ENCODE measurements at regions not wholly inside any gene's neighbourhood (a gene's known extent, or its start where the extent isn't known, plus 50 kb on each side); places are given as distances from the start of the nearest gene placed in this dataset.

DNA sequence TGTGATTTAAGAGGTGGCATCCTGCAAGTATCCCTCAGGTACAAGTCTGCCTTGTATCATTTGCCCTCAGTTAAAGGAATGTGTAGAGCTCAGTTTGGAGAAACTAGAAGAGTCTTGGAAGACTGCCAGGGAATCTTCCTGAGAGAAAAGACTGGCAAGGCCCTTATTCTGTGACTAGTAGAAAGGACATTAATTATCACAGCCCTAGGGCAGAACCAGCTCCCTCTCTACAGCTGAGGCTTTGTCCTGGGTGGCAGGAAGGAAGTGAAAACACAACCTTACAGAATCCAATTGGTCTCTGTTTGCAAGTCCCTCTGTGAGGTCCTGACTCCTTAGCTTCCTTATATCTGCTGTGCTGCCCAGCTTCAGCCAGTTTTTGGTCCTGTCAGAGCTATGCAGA lies 385.9 kb upstream of the CYRIA start:
- Histone ChIP-seq H3K9me3 (ENCODE audit: severe bottlenecking) (no peaks in the 10 kb centered on the region), H3K27me3 (ENCODE audit: insufficient read depth, low read depth, severe bottlenecking) (no peaks in the 10 kb centered on the region), H3K36me3 (no peaks in the 10 kb centered on the region), H3K27ac (no peak overlapping the region), H3K4me3 (ENCODE audit: low read depth, low read length) (no peak overlapping the region)
- TF ChIP-seq, protein P1, sequence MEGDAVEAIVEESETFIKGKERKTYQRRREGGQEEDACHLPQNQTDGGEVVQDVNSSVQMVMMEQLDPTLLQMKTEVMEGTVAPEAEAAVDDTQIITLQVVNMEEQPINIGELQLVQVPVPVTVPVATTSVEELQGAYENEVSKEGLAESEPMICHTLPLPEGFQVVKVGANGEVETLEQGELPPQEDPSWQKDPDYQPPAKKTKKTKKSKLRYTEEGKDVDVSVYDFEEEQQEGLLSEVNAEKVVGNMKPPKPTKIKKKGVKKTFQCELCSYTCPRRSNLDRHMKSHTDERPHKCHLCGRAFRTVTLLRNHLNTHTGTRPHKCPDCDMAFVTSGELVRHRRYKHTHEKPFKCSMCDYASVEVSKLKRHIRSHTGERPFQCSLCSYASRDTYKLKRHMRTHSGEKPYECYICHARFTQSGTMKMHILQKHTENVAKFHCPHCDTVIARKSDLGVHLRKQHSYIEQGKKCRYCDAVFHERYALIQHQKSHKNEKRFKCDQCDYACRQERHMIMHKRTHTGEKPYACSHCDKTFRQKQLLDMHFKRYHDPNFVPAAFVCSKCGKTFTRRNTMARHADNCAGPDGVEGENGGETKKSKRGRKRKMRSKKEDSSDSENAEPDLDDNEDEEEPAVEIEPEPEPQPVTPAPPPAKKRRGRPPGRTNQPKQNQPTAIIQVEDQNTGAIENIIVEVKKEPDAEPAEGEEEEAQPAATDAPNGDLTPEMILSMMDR (IDR thresholded peaks at IDR 0.05; ENCODE audit: low read depth, low read length), result no peak
- DNase-seq, result no peak

- Histone ChIP-seq H3K36me3 (no peaks in the 10 kb centered on the region), H3K27ac (no peak overlapping the region), H3K27me3 (ENCODE audit: insufficient read depth, low read depth, severe bottlenecking) (no peaks in the 10 kb centered on the region), H3K4me3 (ENCODE audit: low read depth, low read length) (no peak overlapping the region), H3K9me3 (ENCODE audit: severe bottlenecking) (no peaks in the 10 kb centered on the region)
- TF ChIP-seq, protein P1 (IDR thresholded peaks at IDR 0.05; ENCODE audit: low read depth, low read length), result no peak
- DNase-seq, result no peak
These were observed 377.5 kb upstream of the CYRIA start for GRCh38 chr2:17043173-17043572.

DNA sequence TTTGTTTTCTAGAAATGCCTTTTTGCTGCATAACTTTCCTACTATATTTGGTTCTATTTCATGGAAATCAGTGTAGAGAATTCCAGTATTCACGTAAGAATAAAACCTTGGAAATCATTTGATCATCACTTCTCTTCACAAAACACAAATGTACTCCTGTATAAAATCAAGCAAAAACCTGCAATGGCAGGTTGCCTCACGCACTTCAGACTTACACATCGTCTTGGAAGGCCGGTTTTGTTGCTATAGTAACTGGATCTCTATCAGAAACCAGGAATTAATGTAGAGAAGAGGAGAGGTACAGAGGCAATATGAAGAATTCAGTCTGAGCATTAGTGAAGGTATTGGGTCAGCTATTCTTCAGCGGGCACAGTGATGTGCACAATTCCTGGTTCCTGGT lies 370.7 kb upstream of the CYRIA start:
- DNase-seq, result no peak
- Histone ChIP-seq H3K9me3 (ENCODE audit: severe bottlenecking) (no peaks in the 10 kb centered on the region), H3K27me3 (ENCODE audit: insufficient read depth, low read depth, severe bottlenecking) (no peaks in the 10 kb centered on the region), H3K4me3 (ENCODE audit: low read depth, low read length) (no peak overlapping the region), H3K27ac (no peak overlapping the region), H3K36me3 (no peaks in the 10 kb centered on the region)
- TF ChIP-seq, protein P1 (IDR thresholded peaks at IDR 0.05; ENCODE audit: low read depth, low read length), result no peak

GRCh38 chr2:17035010-17035409 lies 369.4 kb upstream of the CYRIA start:
- TF ChIP-seq, protein P1 (IDR thresholded peaks at IDR 0.05; ENCODE audit: low read depth, low read length), result no peak
- Histone ChIP-seq H3K4me3 (ENCODE audit: low read depth, low read length) (no peak overlapping the region), H3K36me3 (no peaks in the 10 kb centered on the region), H3K9me3 (ENCODE audit: severe bottlenecking) (no peaks in the 10 kb centered on the region), H3K27me3 (ENCODE audit: insufficient read depth, low read depth, severe bottlenecking) (no peaks in the 10 kb centered on the region), H3K27ac (no peak overlapping the region)
- DNase-seq, result no peak

DNA sequence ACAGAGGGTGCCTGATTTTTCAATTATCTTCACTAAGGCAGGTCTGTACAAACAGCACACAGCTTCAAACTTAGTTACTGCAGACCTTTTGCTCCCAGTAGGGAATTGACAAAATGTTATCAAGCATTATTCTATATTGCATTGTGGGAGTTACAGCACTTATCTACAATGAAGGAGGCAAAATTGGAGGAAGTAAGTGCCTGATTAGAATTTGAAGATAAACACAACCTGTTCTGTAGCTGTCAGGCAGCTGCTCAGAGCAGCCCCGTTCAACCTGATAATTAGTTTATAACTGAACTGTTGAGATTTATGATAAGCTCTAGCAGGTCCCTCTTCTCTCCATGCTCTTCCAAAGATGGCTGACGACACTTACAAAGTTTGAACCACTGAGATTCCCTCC lies 364.4 kb upstream of the CYRIA start:
- Histone ChIP-seq H3K9me3 (ENCODE audit: severe bottlenecking) (no peaks in the 10 kb centered on the region), H3K36me3 (no peaks in the 10 kb centered on the region), H3K27me3 (ENCODE audit: insufficient read depth, low read depth, severe bottlenecking) (no peaks in the 10 kb centered on the region), H3K4me3 (ENCODE audit: low read depth, low read length) (no peak overlapping the region), H3K27ac (no peak overlapping the region)
- no peak for DNase-seq
- TF ChIP-seq, protein P1 (IDR thresholded peaks at IDR 0.05; ENCODE audit: low read depth, low read length), result no peak

DNA sequence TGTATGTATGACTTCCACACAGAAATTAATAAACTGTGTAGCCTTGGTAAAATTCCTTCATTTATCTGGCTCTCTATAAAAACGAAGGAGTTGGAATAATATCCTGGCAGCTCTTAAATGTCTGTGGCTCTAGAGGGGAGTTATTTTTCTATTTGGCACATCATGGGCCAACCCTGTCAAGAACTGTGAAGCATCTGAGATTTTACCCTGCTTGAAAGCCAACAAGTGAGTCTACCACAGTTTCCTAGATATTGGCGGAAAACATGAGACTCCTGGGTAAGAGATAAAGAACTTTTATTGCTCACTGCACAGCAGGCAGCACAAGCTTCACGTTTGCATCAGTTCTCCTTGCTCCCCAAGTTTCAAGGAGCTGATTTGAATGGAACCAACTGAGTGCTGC lies 346.7 kb upstream of the CYRIA start:
- no peak for DNase-seq
- TF ChIP-seq, protein P1 (IDR thresholded peaks at IDR 0.05; ENCODE audit: low read depth, low read length), result no peak
- no peak overlapping the region for H3K27ac ChIP-seq
- no peak overlapping the region for H3K4me3 ChIP-seq (ENCODE audit: low read depth, low read length)
- H3K9me3 ChIP-seq (ENCODE audit: severe bottlenecking), result no peaks in the 10 kb centered on the region
- no peaks in the 10 kb centered on the region for H3K36me3 ChIP-seq
- H3K27me3 ChIP-seq (ENCODE audit: insufficient read depth, low read depth, severe bottlenecking), result no peaks in the 10 kb centered on the region

Measured in WERI-Rb-1 (cell line).